Activated T-cell treated with anti-CD3 and anti-CD28 coated beads, Interleukin-2, amount 50 U/mL, for 24 hours (primary cell): ENCODE measurements at regions not wholly inside any gene's neighbourhood (a gene's known extent, or its start where the extent isn't known, plus 50 kb on each side); places are given as distances from the start of the nearest gene placed in this dataset.

Experiments used
- DNase-seq: peaks from one replicate; pipeline ENCODE4 v3.0.0-alpha.2; 2020
- H3K27ac Mint-ChIP-seq: 2 replicates; pipeline ENCODE4 v1.8.0; 2020; ENCODE audit warnings: mild to moderate bottlenecking, mixed read lengths
- H3K27me3 Mint-ChIP-seq: 2 replicates; pipeline ENCODE4 v1.8.0; 2020; ENCODE audit warnings: mixed read lengths
- H3K36me3 Mint-ChIP-seq: 2 replicates; pipeline ENCODE4 v1.8.0; 2020; ENCODE audit warnings: low read depth, mixed read lengths
- H3K4me1 Mint-ChIP-seq: 2 replicates; pipeline ENCODE4 v1.8.0; 2020; ENCODE audit warnings: low read depth, mixed read lengths
- H3K4me3 Mint-ChIP-seq: 2 replicates; pipeline ENCODE4 v1.8.0; 2020; ENCODE audit warnings: mild to moderate bottlenecking, moderate library complexity, mixed read lengths
- H3K9me3 Mint-ChIP-seq: 2 replicates; pipeline ENCODE4 v1.8.0; 2020; ENCODE audit warnings: mixed read lengths

GRCh38 chr5:67502951-67503350, 306.4 kb upstream of the CD180 start:
- Mint-ChIP-seq H3K4me3 (no peak overlapping the region), H3K4me1 (no peaks in the 10 kb centered on the region), H3K36me3 (no peaks in the 10 kb centered on the region), H3K27ac (no peak overlapping the region), H3K27me3 (no peaks in the 10 kb centered on the region), H3K9me3 (peaks cover 8% of the 10 kb centered on the region)
- DNase-seq: no peak

- Mint-ChIP-seq H3K9me3 (peaks cover 8% of the 10 kb centered on the region), H3K4me3 (no peak overlapping the region), H3K27me3 (no peaks in the 10 kb centered on the region), H3K27ac (no peak overlapping the region), H3K4me1 (peaks cover 4% of the 10 kb centered on the region), H3K36me3 (no peaks in the 10 kb centered on the region)
- DNase-seq: no peak
Observed at GRCh38 chr5:67496051-67496450, 299.5 kb upstream of the CD180 start.

GRCh38 chr5:67495072-67495471, 298.5 kb upstream of the CD180 start:
- no peak for DNase-seq
- no peak overlapping the region for H3K4me3 Mint-ChIP-seq
- H3K27ac Mint-ChIP-seq: no peak overlapping the region
- no peaks in the 10 kb centered on the region for H3K36me3 Mint-ChIP-seq
- peaks cover 2% of the 10 kb centered on the region for H3K9me3 Mint-ChIP-seq
- peaks cover 4% of the 10 kb centered on the region for H3K4me1 Mint-ChIP-seq
- no peaks in the 10 kb centered on the region for H3K27me3 Mint-ChIP-seq

GRCh38 chr5:67494186-67494855, 297.7 kb upstream of the CD180 start:
- no peak for DNase-seq
- Mint-ChIP-seq H3K9me3 (no peaks in the 10 kb centered on the region), H3K27ac (no peak overlapping the region), H3K4me3 (no peak overlapping the region), H3K4me1 (peaks cover 4% of the 10 kb centered on the region), H3K27me3 (no peaks in the 10 kb centered on the region), H3K36me3 (no peaks in the 10 kb centered on the region)

GRCh38 chr5:67493676-67494075, 297.1 kb upstream of the CD180 start:
- Mint-ChIP-seq H3K9me3 (no peaks in the 10 kb centered on the region), H3K4me1 (peaks cover 4% of the 10 kb centered on the region), H3K27me3 (no peaks in the 10 kb centered on the region), H3K4me3 (no peak overlapping the region), H3K27ac (no peak overlapping the region), H3K36me3 (no peaks in the 10 kb centered on the region)
- DNase-seq: no peak

- Mint-ChIP-seq H3K9me3 (no peaks in the 10 kb centered on the region), H3K27me3 (no peaks in the 10 kb centered on the region), H3K4me3 (no peak overlapping the region), H3K27ac (no peak overlapping the region), H3K4me1 (peaks cover 4% of the 10 kb centered on the region), H3K36me3 (no peaks in the 10 kb centered on the region)
- DNase-seq: no peak
Observed at GRCh38 chr5:67490543-67491321, 294.1 kb upstream of the CD180 start.

GRCh38 chr5:67488885-67489284, 292.3 kb upstream of the CD180 start:
- Mint-ChIP-seq H3K36me3 (no peaks in the 10 kb centered on the region), H3K27me3 (no peaks in the 10 kb centered on the region)

GRCh38 chr5:67487862-67488261, 291.3 kb upstream of the CD180 start:
- Mint-ChIP-seq H3K4me3 (no peak overlapping the region), H3K4me1 (peaks cover 2% of the 10 kb centered on the region), H3K27me3 (no peaks in the 10 kb centered on the region), H3K9me3 (no peaks in the 10 kb centered on the region), H3K27ac (no peak overlapping the region), H3K36me3 (no peaks in the 10 kb centered on the region)
- no peak for DNase-seq

More at GRCh38 chr5:67488885-67489284, 292.3 kb upstream of the CD180 start:
- DNase-seq: no peak
- Mint-ChIP-seq H3K4me1 (peaks cover 3% of the 10 kb centered on the region), H3K27ac (no peak overlapping the region), H3K4me3 (no peak overlapping the region), H3K9me3 (no peaks in the 10 kb centered on the region)

- no peaks in the 10 kb centered on the region for H3K9me3 Mint-ChIP-seq
- no peak overlapping the region for H3K27ac Mint-ChIP-seq
- no peak overlapping the region for H3K4me3 Mint-ChIP-seq
- H3K36me3 Mint-ChIP-seq: no peaks in the 10 kb centered on the region
- peaks cover 2% of the 10 kb centered on the region for H3K4me1 Mint-ChIP-seq
- no peak for DNase-seq
- peaks cover 16% of the 10 kb centered on the region for H3K27me3 Mint-ChIP-seq
Observed at GRCh38 chr5:67483453-67484030, 286.9 kb upstream of the CD180 start.

- Mint-ChIP-seq H3K9me3 (no peaks in the 10 kb centered on the region), H3K27ac (no peak overlapping the region), H3K27me3 (peaks cover 18% of the 10 kb centered on the region), H3K4me1 (peaks cover 11% of the 10 kb centered on the region), H3K4me3 (no peak overlapping the region), H3K36me3 (no peaks in the 10 kb centered on the region)
- no peak for DNase-seq
Observed at GRCh38 chr5:67481362-67481761, 284.8 kb upstream of the CD180 start.

- Mint-ChIP-seq H3K4me1 (peaks cover 10% of the 10 kb centered on the region), H3K27me3 (peaks cover 18% of the 10 kb centered on the region), H3K4me3 (no peak overlapping the region), H3K27ac (no peak overlapping the region), H3K9me3 (no peaks in the 10 kb centered on the region), H3K36me3 (no peaks in the 10 kb centered on the region)
- DNase-seq: no peak
Observed at GRCh38 chr5:67478337-67478736, 281.7 kb upstream of the CD180 start.

GRCh38 chr5:67476995-67477394, 280.4 kb upstream of the CD180 start:
- Mint-ChIP-seq H3K36me3 (no peaks in the 10 kb centered on the region), H3K27ac (no peak overlapping the region), H3K9me3 (no peaks in the 10 kb centered on the region), H3K4me3 (no peak overlapping the region), H3K27me3 (peaks cover 13% of the 10 kb centered on the region), H3K4me1 (peaks cover 10% of the 10 kb centered on the region)
- no peak for DNase-seq

GRCh38 chr5:67476531-67476930, 279.9 kb upstream of the CD180 start:
- no peak overlapping the region for H3K4me3 Mint-ChIP-seq
- DNase-seq: no peak
- no peaks in the 10 kb centered on the region for H3K9me3 Mint-ChIP-seq
- H3K36me3 Mint-ChIP-seq: no peaks in the 10 kb centered on the region
- no peak overlapping the region for H3K27ac Mint-ChIP-seq
- H3K27me3 Mint-ChIP-seq: peaks cover 11% of the 10 kb centered on the region
- peaks cover 10% of the 10 kb centered on the region for H3K4me1 Mint-ChIP-seq

GRCh38 chr5:67475489-67475888, 278.9 kb upstream of the CD180 start:
- Mint-ChIP-seq H3K9me3 (no peaks in the 10 kb centered on the region), H3K27me3 (peaks cover 5% of the 10 kb centered on the region), H3K4me3 (no peak overlapping the region), H3K4me1 (peaks cover 10% of the 10 kb centered on the region), H3K36me3 (no peaks in the 10 kb centered on the region), H3K27ac (no peak overlapping the region)
- DNase-seq: no peak

- no peak overlapping the region for H3K27ac Mint-ChIP-seq
- H3K9me3 Mint-ChIP-seq: no peaks in the 10 kb centered on the region
Observed at GRCh38 chr5:67474597-67475238, 278.1 kb upstream of the CD180 start.

More at GRCh38 chr5:67474597-67475238, 278.1 kb upstream of the CD180 start:
- Mint-ChIP-seq H3K36me3 (no peaks in the 10 kb centered on the region), H3K27me3 (peaks cover 5% of the 10 kb centered on the region), H3K4me1 (peaks cover 10% of the 10 kb centered on the region), H3K4me3 (no peak overlapping the region)
- no peak for DNase-seq
